Kidney (tissue), 13 donors: ENCODE measurements at regions not wholly inside any gene's neighbourhood (a gene's known extent, or its start where the extent isn't known, plus 50 kb on each side); places are given as distances from the start of the nearest gene placed in this dataset.

Experiments
- DNase-seq, 5 donors: peaks; one replicate each; pipeline ENCODE4 v3.0.0-alpha.2; 2013 to 2020
- FAIRE-seq: peaks from 2 replicates; lab custom pipeline; 2012; peaks lifted over from hg19 to GRCh38; lab: Jason Lieb, UNC
- H3K27ac ChIP-seq, 2 donors: one replicate each; pipeline ENCODE4 v1.7.0; 2013; ENCODE audit warnings: low read depth in 2 of 2, low read length in 2 of 2, inconsistent platforms in 1 of 2
- H3K27me3 ChIP-seq: one replicate; pipeline ENCODE4 v1.7.1; 2013; ENCODE audit warnings: low read length, inconsistent platforms; ENCODE audit not compliant: control insufficient read depth, insufficient read depth
- H3K36me3 ChIP-seq, 3 donors: one replicate each; pipeline versions ENCODE4 v1.7.0 to v1.7.1; 2013; ENCODE audit warnings: low read length in 3 of 3, control low read depth in 1 of 3, inconsistent platforms in 1 of 3; ENCODE audit not compliant: insufficient read depth in 3 of 3, control insufficient read depth in 2 of 3
- H3K4me1 ChIP-seq, 3 donors: one replicate each; pipeline versions ENCODE4 v1.7.0 to v1.7.1; 2013; ENCODE audit warnings: low read length in 3 of 3, inconsistent platforms in 1 of 3, low read depth in 1 of 3; ENCODE audit not compliant: control insufficient read depth in 2 of 3, insufficient read depth in 2 of 3
- H3K4me3 ChIP-seq, 3 donors: one replicate each; pipeline versions ENCODE4 v1.7.0 to v1.8.1; 2013; ENCODE audit warnings: low read length in 3 of 3, control low read depth in 1 of 3, inconsistent platforms in 1 of 3
- H3K9ac ChIP-seq, 3 donors: one replicate each; pipeline versions ENCODE4 v1.7.0 to v1.7.1; 2013; ENCODE audit warnings: low read length in 3 of 3, control low read depth in 1 of 3, inconsistent platforms in 1 of 3
- H3K9me3 ChIP-seq, 3 donors: one replicate each; pipeline versions ENCODE4 v1.7.0 to v1.7.1; 2013; ENCODE audit warnings: low read length in 3 of 3, control low read depth in 1 of 3, inconsistent platforms in 1 of 3; ENCODE audit not compliant: control insufficient read depth in 2 of 3, insufficient read depth in 1 of 3
- CTCF ChIP-seq: IDR thresholded peaks from 3 replicates; pipeline ENCODE4 v1.5.1; 2012; ENCODE audit warnings: mild to moderate bottlenecking, moderate library complexity, borderline replicate concordance; ENCODE audit not compliant: insufficient read depth; ENCODE audit errors: extremely low read depth
- intact Hi-C: fragments of 100-400 bp; cut with DNase I; formaldehyde crosslinking; loops from one replicate; pipeline ENCODE4 v1.11.1; 2022
- donor health status: control.
- donor health status: control.
- donor health status: control.
- donor health status: control.
- donor health status: control.
- donor health status: DM: yes; HTN: yes; CAD: no.
- donor health status: Normal renal cell carcinoma (clear cell type).

GRCh38 chr13:90455823-90456222, 891.7 kb upstream of the MIR17HG start:
- TF ChIP-seq CTCF: no peak
- no peak overlapping the region for H3K4me3 ChIP-seq

GRCh38 chr13:90461398-90461797, 886.1 kb upstream of the MIR17HG start:
- no peak for TF ChIP-seq CTCF
- no peak for FAIRE-seq
- H3K36me3 ChIP-seq: no peaks in the 10 kb centered on the region
- no peaks in the 10 kb centered on the region for H3K4me1 ChIP-seq
- no peak overlapping the region for H3K9ac ChIP-seq
- no peaks in the 10 kb centered on the region for H3K27me3 ChIP-seq
- H3K9me3 ChIP-seq: no peaks in the 10 kb centered on the region
- no peak overlapping the region for H3K27ac ChIP-seq
- intact Hi-C loops: no loop called here
- H3K4me3 ChIP-seq: no peak overlapping the region
- no peak for DNase-seq

More at GRCh38 chr13:90455823-90456222, 891.7 kb upstream of the MIR17HG start:
- H3K9ac ChIP-seq: no peak overlapping the region
- H3K27ac ChIP-seq: no peak overlapping the region
- intact Hi-C loops: no loop called here
- no peak for DNase-seq
- H3K9me3 ChIP-seq: no peaks in the 10 kb centered on the region
- no peaks in the 10 kb centered on the region for H3K27me3 ChIP-seq
- H3K4me1 ChIP-seq: no peaks in the 10 kb centered on the region
- no peaks in the 10 kb centered on the region for H3K36me3 ChIP-seq
- FAIRE-seq: no peak

- no peak for FAIRE-seq
- no peak for DNase-seq
These were observed 870.3 kb upstream of the MIR17HG start for GRCh38 chr13:90477216-90477615.

More at GRCh38 chr13:90477216-90477615, 870.3 kb upstream of the MIR17HG start:
- TF ChIP-seq CTCF: no peak
- intact Hi-C loops: no loop called here
- no peak overlapping the region for H3K27ac ChIP-seq
- H3K36me3 ChIP-seq: no peaks in the 10 kb centered on the region
- no peaks in the 10 kb centered on the region for H3K4me1 ChIP-seq
- H3K9ac ChIP-seq: no peak overlapping the region
- no peaks in the 10 kb centered on the region for H3K27me3 ChIP-seq
- H3K4me3 ChIP-seq: no peak overlapping the region
- H3K9me3 ChIP-seq: no peaks in the 10 kb centered on the region
